LNCaP clone FGC (cell line): ENCODE measurements at regions not wholly inside any gene's neighbourhood (a gene's known extent, or its start where the extent isn't known, plus 50 kb on each side); places are given as distances from the start of the nearest gene placed in this dataset.

Experiments
- DNase-seq: peaks from one replicate; pipeline ENCODE4 v3.0.0-alpha.2; 2011; ENCODE audit warnings: low read depth
- H3K4me3 ChIP-seq: 2 replicates; pipeline ENCODE4 v1.5.1; 2011; ENCODE audit warnings: mild to moderate bottlenecking, low read depth, low read length, control low read depth
- CTCF ChIP-seq: IDR thresholded peaks from 2 replicates; pipeline ENCODE4 v1.5.1; 2012; ENCODE audit warnings: mild to moderate bottlenecking; ENCODE audit not compliant: control insufficient read depth, insufficient read depth; ENCODE audit errors: extremely low read depth

- DNase-seq = no peak
- no peak for TF ChIP-seq CTCF
- no peak overlapping the region for H3K4me3 ChIP-seq
These were observed 148.2 kb downstream of the COX7C start for GRCh38 chr5:86765778-86766502.

- DNase-seq = no peak
- H3K4me3 ChIP-seq = no peak overlapping the region
- no peak for TF ChIP-seq CTCF
These were observed 151.0 kb downstream of the COX7C start for GRCh38 chr5:86768699-86769202.

GRCh38 chr5:86780018-86780417, 162.3 kb downstream of the COX7C start:
- no peak for DNase-seq
- TF ChIP-seq CTCF = no peak
- no peak overlapping the region for H3K4me3 ChIP-seq

- no peak for DNase-seq
- TF ChIP-seq CTCF = no peak
- no peak overlapping the region for H3K4me3 ChIP-seq
These were observed 169.2 kb downstream of the COX7C start for GRCh38 chr5:86786955-86787354.

- no peak overlapping the region for H3K4me3 ChIP-seq
- no peak for DNase-seq
- no peak for TF ChIP-seq CTCF
These were observed 177.9 kb downstream of the COX7C start for GRCh38 chr5:86795659-86796058.

GRCh38 chr5:86797677-86798076, 179.9 kb downstream of the COX7C start:
- no peak overlapping the region for H3K4me3 ChIP-seq
- no peak for TF ChIP-seq CTCF
- no peak for DNase-seq

- no peak for DNase-seq
- no peak overlapping the region for H3K4me3 ChIP-seq
- TF ChIP-seq CTCF = no peak
These were observed 188.5 kb downstream of the COX7C start for GRCh38 chr5:86806206-86806605.
